ENCODE measurements at regions not wholly inside any gene's neighbourhood (a gene's known extent, or its start where the extent isn't known, plus 50 kb on each side); places are given as distances from the start of the nearest gene placed in this dataset.

- TF ChIP-seq EZH2 (IDR thresholded peaks at IDR 0.05; ENCODE audit: insufficient read depth, poor library complexity, severe bottlenecking) (no peak), EZH2phosphoT487 (IDR thresholded peaks at IDR 0.05; ENCODE audit: insufficient read depth, low read depth) (no peak)
Measured at GRCh38 chr1:65539266-65540131, 119.0 kb downstream of the LEPR start.

Measured in GM23248 (cell line).